ENCODE measurements at regions not wholly inside any gene's neighbourhood (a gene's known extent, or its start where the extent isn't known, plus 50 kb on each side); places are given as distances from the start of the nearest gene placed in this dataset.
"Not testable (repeated sequence)": the region's sequence is repeated elsewhere in the genome, so short reads cannot be mapped to it uniquely, and the experiment has no call there.

- H3K27me3 ChIP-seq (ENCODE audit: low read length) = no peaks in the 10 kb centered on the region
- H3K9me2 ChIP-seq (replicated peaks; ENCODE audit: insufficient read depth, low read length) = no peaks in the 10 kb centered on the region
- no peaks in the 10 kb centered on the region for H3F3A ChIP-seq (ENCODE audit: insufficient read depth)
- TF ChIP-seq CTCF (IDR thresholded peaks at IDR 0.05; ENCODE audit: insufficient read depth, low read length, poor library complexity, severe bottlenecking) = no peak
- no peak for TF ChIP-seq EZH2phosphoT487 (conservative IDR thresholded peaks at IDR 0.05; ENCODE audit: low read length)
- no peaks in the 10 kb centered on the region for H3K36me3 ChIP-seq (ENCODE audit: low read length)
- H4K20me1 ChIP-seq (ENCODE audit: low read depth, low read length) = no peaks in the 10 kb centered on the region
- no peaks in the 10 kb centered on the region for H3K79me2 ChIP-seq (ENCODE audit: insufficient read depth, low read length)
- no peak overlapping the region for H3K4me3 ChIP-seq (ENCODE audit: insufficient read depth, low read length, poor library complexity, severe bottlenecking)
- no peak overlapping the region for H3K4me2 ChIP-seq (ENCODE audit: low read depth, low read length, poor library complexity, severe bottlenecking)
- H3K27ac ChIP-seq (ENCODE audit: low read depth, low read length) = no peak overlapping the region
- no peak overlapping the region for H3K9ac ChIP-seq (ENCODE audit: low read length)
- H3K9me3 ChIP-seq (ENCODE audit: insufficient read depth, low read length) = peaks cover 9% of the 10 kb centered on the region; the same call in 1 of the 2 replicates
- H2AFZ ChIP-seq (ENCODE audit: low read depth, low read length, severe bottlenecking) = no peak overlapping the region
Measured at GRCh38 chr4:38302910-38303309, 342.7 kb downstream of the PTTG2 start.

GRCh38 chr4:38304460-38304859 lies 344.3 kb downstream of the PTTG2 start:
- not testable (repeated sequence) for H3K4me3 ChIP-seq (ENCODE audit: insufficient read depth, low read length, poor library complexity, severe bottlenecking); H3K36me3 ChIP-seq (ENCODE audit: low read length); H3K9me2 ChIP-seq (replicated peaks; ENCODE audit: insufficient read depth, low read length); H3K9ac ChIP-seq (ENCODE audit: low read length); H3K27ac ChIP-seq (ENCODE audit: low read depth, low read length); H3K27me3 ChIP-seq (ENCODE audit: low read length); H3F3A ChIP-seq (ENCODE audit: insufficient read depth); H3K9me3 ChIP-seq (ENCODE audit: insufficient read depth, low read length); H2AFZ ChIP-seq (ENCODE audit: low read depth, low read length, severe bottlenecking); H3K79me2 ChIP-seq (ENCODE audit: insufficient read depth, low read length); H4K20me1 ChIP-seq (ENCODE audit: low read depth, low read length); H3K4me2 ChIP-seq (ENCODE audit: low read depth, low read length, poor library complexity, severe bottlenecking)

GRCh38 chr4:38306482-38307071 lies 346.4 kb downstream of the PTTG2 start:
- Histone ChIP-seq H3K9me2 (replicated peaks; ENCODE audit: insufficient read depth, low read length) (no peaks in the 10 kb centered on the region), H2AFZ (ENCODE audit: low read depth, low read length, severe bottlenecking) (no peak overlapping the region), H3K36me3 (ENCODE audit: low read length) (no peaks in the 10 kb centered on the region), H3K4me2 (ENCODE audit: low read depth, low read length, poor library complexity, severe bottlenecking) (no peak overlapping the region), H3K79me2 (ENCODE audit: insufficient read depth, low read length) (no peaks in the 10 kb centered on the region), H3K9ac (ENCODE audit: low read length) (no peak overlapping the region), H3K4me3 (ENCODE audit: insufficient read depth, low read length, poor library complexity, severe bottlenecking) (no peak overlapping the region), H3K27ac (ENCODE audit: low read depth, low read length) (no peak overlapping the region), H4K20me1 (ENCODE audit: low read depth, low read length) (no peaks in the 10 kb centered on the region), H3K27me3 (ENCODE audit: low read length) (no peaks in the 10 kb centered on the region), H3F3A (ENCODE audit: insufficient read depth) (no peaks in the 10 kb centered on the region), H3K9me3 (ENCODE audit: insufficient read depth, low read length) (peaks cover 5% of the 10 kb centered on the region; the same call in 1 of the 2 replicates)
- no peak for TF ChIP-seq EZH2phosphoT487 (conservative IDR thresholded peaks at IDR 0.05; ENCODE audit: low read length)
- no peak for TF ChIP-seq CTCF (IDR thresholded peaks at IDR 0.05; ENCODE audit: insufficient read depth, low read length, poor library complexity, severe bottlenecking)

- H2AFZ ChIP-seq (ENCODE audit: low read depth, low read length, severe bottlenecking) = no peak overlapping the region
- TF ChIP-seq CTCF (IDR thresholded peaks at IDR 0.05; ENCODE audit: insufficient read depth, low read length, poor library complexity, severe bottlenecking) = no peak
- no peak for TF ChIP-seq EZH2phosphoT487 (conservative IDR thresholded peaks at IDR 0.05; ENCODE audit: low read length)
- no peaks in the 10 kb centered on the region for H3K9me2 ChIP-seq (replicated peaks; ENCODE audit: insufficient read depth, low read length)
- H3K79me2 ChIP-seq (ENCODE audit: insufficient read depth, low read length) = no peaks in the 10 kb centered on the region
- H3K27ac ChIP-seq (ENCODE audit: low read depth, low read length) = no peak overlapping the region
- H4K20me1 ChIP-seq (ENCODE audit: low read depth, low read length) = no peaks in the 10 kb centered on the region
- no peak overlapping the region for H3K4me3 ChIP-seq (ENCODE audit: insufficient read depth, low read length, poor library complexity, severe bottlenecking)
- H3K9ac ChIP-seq (ENCODE audit: low read length) = no peak overlapping the region
- H3K27me3 ChIP-seq (ENCODE audit: low read length) = no peaks in the 10 kb centered on the region
- H3K36me3 ChIP-seq (ENCODE audit: low read length) = no peaks in the 10 kb centered on the region
- no peak overlapping the region for H3K4me2 ChIP-seq (ENCODE audit: low read depth, low read length, poor library complexity, severe bottlenecking)
- H3K9me3 ChIP-seq (ENCODE audit: insufficient read depth, low read length) = no peaks in the 10 kb centered on the region
- H3F3A ChIP-seq (ENCODE audit: insufficient read depth) = no peaks in the 10 kb centered on the region
Measured at GRCh38 chr4:38308728-38309311, 348.6 kb downstream of the PTTG2 start.

All from SU-DHL-6 (cell line).